ENCODE measurements at regions not wholly inside any gene's neighbourhood (a gene's known extent, or its start where the extent isn't known, plus 50 kb on each side); places are given as distances from the start of the nearest gene placed in this dataset.

DNA sequence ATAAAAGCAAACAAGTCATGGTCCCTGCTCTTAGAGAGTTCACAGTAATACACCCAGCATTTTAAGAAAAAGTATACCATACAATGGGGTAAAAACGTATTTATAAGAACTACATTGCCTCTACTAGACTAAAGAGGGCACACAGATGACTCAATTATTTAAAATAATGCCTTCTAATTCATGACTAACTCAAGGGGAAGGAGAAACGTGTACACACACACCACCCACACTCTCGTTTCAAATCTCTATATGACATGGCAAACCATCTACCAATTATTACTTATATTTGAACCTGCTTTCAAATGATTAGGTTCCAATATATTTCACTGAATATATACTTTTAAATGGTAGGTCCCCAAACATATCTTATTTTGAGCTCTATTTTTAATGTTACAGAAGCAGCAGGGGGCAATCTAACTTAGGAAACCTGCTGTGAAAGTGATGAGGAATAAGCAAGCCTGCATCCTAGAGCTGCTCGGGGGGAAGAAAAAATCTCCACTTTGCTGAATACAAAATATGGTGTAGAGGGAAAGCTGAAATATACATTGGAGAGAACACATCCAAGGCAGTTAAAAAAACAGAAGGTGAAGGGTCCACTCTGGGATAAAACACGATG, 232.4 kb upstream of the PSMD7 start:
- intact Hi-C loops (cut with DNase I): no loop called here
- TF ChIP-seq, protein P1, sequence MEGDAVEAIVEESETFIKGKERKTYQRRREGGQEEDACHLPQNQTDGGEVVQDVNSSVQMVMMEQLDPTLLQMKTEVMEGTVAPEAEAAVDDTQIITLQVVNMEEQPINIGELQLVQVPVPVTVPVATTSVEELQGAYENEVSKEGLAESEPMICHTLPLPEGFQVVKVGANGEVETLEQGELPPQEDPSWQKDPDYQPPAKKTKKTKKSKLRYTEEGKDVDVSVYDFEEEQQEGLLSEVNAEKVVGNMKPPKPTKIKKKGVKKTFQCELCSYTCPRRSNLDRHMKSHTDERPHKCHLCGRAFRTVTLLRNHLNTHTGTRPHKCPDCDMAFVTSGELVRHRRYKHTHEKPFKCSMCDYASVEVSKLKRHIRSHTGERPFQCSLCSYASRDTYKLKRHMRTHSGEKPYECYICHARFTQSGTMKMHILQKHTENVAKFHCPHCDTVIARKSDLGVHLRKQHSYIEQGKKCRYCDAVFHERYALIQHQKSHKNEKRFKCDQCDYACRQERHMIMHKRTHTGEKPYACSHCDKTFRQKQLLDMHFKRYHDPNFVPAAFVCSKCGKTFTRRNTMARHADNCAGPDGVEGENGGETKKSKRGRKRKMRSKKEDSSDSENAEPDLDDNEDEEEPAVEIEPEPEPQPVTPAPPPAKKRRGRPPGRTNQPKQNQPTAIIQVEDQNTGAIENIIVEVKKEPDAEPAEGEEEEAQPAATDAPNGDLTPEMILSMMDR (IDR thresholded peaks at IDR 0.05): peak in 1 of 3 experiments; percentile 19
- no peak for TF ChIP-seq POLR2AphosphoS5 (IDR thresholded peaks at IDR 0.05; ENCODE audit: insufficient read depth in 1 of 2, low read depth in 1 of 2)
- DNase-seq (ENCODE audit: extremely low spot score in 2 of 2): no peak
- H3K9me3 ChIP-seq: no peaks in the 10 kb centered on the region
- H3K4me1 ChIP-seq: no peaks in the 10 kb centered on the region
- no peak overlapping the region for H3K4me3 ChIP-seq
- H3K36me3 ChIP-seq: no peaks in the 10 kb centered on the region
- no peak overlapping the region for H3K27ac ChIP-seq
- H3K27me3 ChIP-seq: no peaks in the 10 kb centered on the region

DNA sequence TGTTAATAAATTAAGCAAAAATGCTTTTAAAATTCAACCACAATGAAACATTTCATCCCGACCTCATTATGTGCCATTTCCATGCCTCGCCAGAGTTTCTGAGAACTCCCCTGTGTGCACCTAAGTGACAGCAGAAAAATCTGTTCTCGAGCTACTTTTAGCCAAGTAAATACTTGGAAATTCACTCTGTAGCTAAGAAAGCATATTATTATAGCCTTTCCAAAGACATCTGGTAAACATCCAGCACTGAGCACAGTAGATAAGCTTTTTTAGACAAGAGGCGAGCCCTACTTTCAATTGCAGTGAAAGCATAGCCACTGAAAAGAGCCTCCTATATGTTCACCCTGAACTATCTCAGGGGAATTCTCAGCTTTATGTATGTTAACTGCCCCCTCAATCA, 242.8 kb upstream of the PSMD7 start:
- DNase-seq (ENCODE audit: extremely low spot score in 2 of 2): no peak
- TF ChIP-seq POLR2AphosphoS5 (IDR thresholded peaks at IDR 0.05; ENCODE audit: insufficient read depth in 1 of 2, low read depth in 1 of 2) (no peak), POLR2A (IDR thresholded peaks at IDR 0.05) (no peak)

DNA sequence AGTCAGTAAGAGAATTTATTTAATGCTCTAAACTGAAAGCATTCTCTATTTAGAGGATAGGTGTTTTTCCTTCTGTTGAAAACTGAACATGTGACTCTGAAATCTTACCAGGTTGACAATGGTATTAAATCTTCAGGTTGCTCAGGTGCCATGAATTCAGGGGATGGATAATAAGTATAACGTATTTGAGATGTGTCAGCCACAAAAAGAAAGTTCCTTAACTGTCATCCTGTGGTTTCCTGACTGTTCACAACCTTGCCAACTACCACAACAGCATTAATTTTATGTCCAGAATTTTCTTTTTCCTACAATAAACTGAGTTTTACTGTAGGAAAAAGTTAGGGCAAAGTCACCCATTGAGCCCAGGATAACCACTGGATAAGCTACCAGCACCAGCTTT, 243.3 kb upstream of the PSMD7 start:
- Histone ChIP-seq H3K4me3 (no peak overlapping the region), H3K27ac (no peak overlapping the region), H3K4me1 (no peaks in the 10 kb centered on the region), H3K27me3 (no peaks in the 10 kb centered on the region), H3K9me3 (no peaks in the 10 kb centered on the region), H3K36me3 (no peaks in the 10 kb centered on the region)
- TF ChIP-seq, protein P1 (IDR thresholded peaks at IDR 0.05): no peak
- TF ChIP-seq POLR2A (IDR thresholded peaks at IDR 0.05): no peak
- no peak for TF ChIP-seq POLR2AphosphoS5 (IDR thresholded peaks at IDR 0.05; ENCODE audit: insufficient read depth in 1 of 2, low read depth in 1 of 2)
- no peak for DNase-seq (ENCODE audit: extremely low spot score in 2 of 2)
- intact Hi-C loops (cut with DNase I): no loop called here

More for the DNA sequence above, 242.8 kb upstream of the PSMD7 start:
- intact Hi-C loops (cut with DNase I): no loop called here
- Histone ChIP-seq H3K9me3 (no peaks in the 10 kb centered on the region), H3K36me3 (no peaks in the 10 kb centered on the region), H3K27me3 (no peaks in the 10 kb centered on the region), H3K4me1 (no peaks in the 10 kb centered on the region), H3K4me3 (no peak overlapping the region), H3K27ac (no peak overlapping the region)

DNA sequence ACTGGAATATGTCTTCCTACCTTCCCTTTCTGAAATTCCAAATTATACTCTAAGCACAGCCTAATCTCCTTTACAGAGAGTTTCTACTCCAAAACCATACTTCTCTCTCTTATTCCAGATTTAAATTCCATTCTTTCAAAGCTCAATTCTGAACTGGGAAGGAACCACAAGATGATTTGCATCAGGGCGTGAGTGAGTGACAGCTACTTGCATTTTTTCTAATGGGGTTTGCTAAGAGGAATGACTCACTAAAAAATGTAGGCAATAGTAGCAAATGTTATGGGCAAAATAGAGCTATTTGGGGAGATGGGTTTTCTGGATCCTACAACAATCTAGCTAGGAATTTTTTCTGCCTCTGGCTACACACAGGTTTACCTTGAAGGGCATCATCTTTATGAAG, 244.6 kb upstream of the PSMD7 start:
- DNase-seq (ENCODE audit: extremely low spot score in 2 of 2): no peak

DNA sequence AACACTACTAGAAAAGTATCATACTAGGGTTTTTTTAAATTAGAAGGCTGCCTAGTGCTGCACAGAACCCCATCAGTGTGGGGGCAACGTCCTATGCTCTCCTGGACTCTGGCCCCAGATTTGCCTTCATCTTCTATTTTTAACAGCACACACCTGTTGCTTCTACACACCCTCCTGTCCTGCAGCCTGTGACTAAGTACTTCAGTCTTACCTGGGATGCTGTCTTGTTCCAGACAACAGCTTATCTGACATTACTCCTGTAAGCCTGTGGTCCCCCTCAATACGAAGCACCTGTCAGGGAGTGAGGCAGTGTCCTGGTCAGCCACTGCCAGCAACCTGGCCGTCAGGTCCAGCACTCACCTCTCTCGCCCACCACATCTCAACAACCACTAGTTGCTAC, 247.6 kb upstream of the PSMD7 start:
- no peak for DNase-seq (ENCODE audit: extremely low spot score in 2 of 2)
- H3K9me3 ChIP-seq: no peaks in the 10 kb centered on the region
- H3K4me3 ChIP-seq: no peak overlapping the region
- no peak overlapping the region for H3K27ac ChIP-seq
- H3K27me3 ChIP-seq: no peaks in the 10 kb centered on the region
- no peak for TF ChIP-seq POLR2A (IDR thresholded peaks at IDR 0.05)
- no peak for TF ChIP-seq POLR2AphosphoS5 (IDR thresholded peaks at IDR 0.05; ENCODE audit: insufficient read depth in 1 of 2, low read depth in 1 of 2)
- TF ChIP-seq, protein P1 (IDR thresholded peaks at IDR 0.05): no peak
- intact Hi-C loops (cut with DNase I): no loop called here
- H3K4me1 ChIP-seq: no peaks in the 10 kb centered on the region
- no peaks in the 10 kb centered on the region for H3K36me3 ChIP-seq

More for the DNA sequence above, 244.6 kb upstream of the PSMD7 start:
- Histone ChIP-seq H3K4me1 (no peaks in the 10 kb centered on the region), H3K9me3 (no peaks in the 10 kb centered on the region), H3K4me3 (no peak overlapping the region), H3K27ac (no peak overlapping the region), H3K27me3 (no peaks in the 10 kb centered on the region), H3K36me3 (no peaks in the 10 kb centered on the region)
- intact Hi-C loops (cut with DNase I): no loop called here
- TF ChIP-seq, protein P1 (IDR thresholded peaks at IDR 0.05): no peak
- TF ChIP-seq POLR2AphosphoS5 (IDR thresholded peaks at IDR 0.05; ENCODE audit: insufficient read depth in 1 of 2, low read depth in 1 of 2): no peak
- TF ChIP-seq POLR2A (IDR thresholded peaks at IDR 0.05): no peak

Measured in vagina (tissue), 2 donors.